SK-N-SH treated with all-trans-retinoic acid at 6 μM for 48 hours (cell line): ENCODE measurements at regions not wholly inside any gene's neighbourhood (a gene's known extent, or its start where the extent isn't known, plus 50 kb on each side); places are given as distances from the start of the nearest gene placed in this dataset.

Source experiments
- ATAC-seq: fragments of 200-7000 bp; cut with Tn5 transposase; 3 replicates; pipeline ENCODE4 v1.9.1; 2020; ENCODE audit warnings: mild to moderate bottlenecking, moderate library complexity
- BACH2 ChIP-seq: fragments of 250-450 bp; sonication (Bioruptor Pico); IDR thresholded peaks from 2 replicates; pipeline ENCODE4 v1.9.0; 2021; ENCODE audit warnings: mild to moderate bottlenecking, borderline replicate concordance
- CREB5 ChIP-seq: fragments of 250-450 bp; sonication (Bioruptor Pico); IDR thresholded peaks from 2 replicates; pipeline ENCODE4 v1.5.1; 2020; ENCODE audit warnings: low read depth, mild to moderate bottlenecking, moderate library complexity
- CSDC2 ChIP-seq: fragments of 250-450 bp; sonication (Bioruptor Pico); IDR thresholded peaks from 2 replicates; pipeline ENCODE4 v1.5.0; 2020; ENCODE audit warnings: mild to moderate bottlenecking, moderate library complexity
- CSRNP3 ChIP-seq: fragments of 250-450 bp; sonication (Bioruptor Pico); IDR thresholded peaks from 2 replicates; pipeline ENCODE4 v1.5.1; 2021; ENCODE audit warnings: mild to moderate bottlenecking, moderate library complexity
- ESRRG ChIP-seq: fragments of 250-450 bp; sonication (Bioruptor Pico); IDR thresholded peaks from 2 replicates; pipeline ENCODE4 v1.6.1; 2021; ENCODE audit warnings: mild to moderate bottlenecking
- GLIS3 ChIP-seq: fragments of 250-450 bp; sonication (Bioruptor Pico); IDR thresholded peaks from 2 replicates; pipeline ENCODE4 v1.5.0; 2020; ENCODE audit warnings: mild to moderate bottlenecking, moderate library complexity
- OSR1 ChIP-seq: fragments of 250-450 bp; sonication (Bioruptor Pico); IDR thresholded peaks from 2 replicates; pipeline ENCODE4 v1.8.0; 2022; ENCODE audit warnings: moderate library complexity, mild to moderate bottlenecking, inconsistent platforms
- PATZ1 ChIP-seq: fragments of 250-450 bp; sonication (Bioruptor Pico); IDR thresholded peaks from 2 replicates; pipeline ENCODE4 v1.8.0; 2020; ENCODE audit warnings: mild to moderate bottlenecking, moderate library complexity, borderline replicate concordance
- PPARA ChIP-seq: fragments of 250-450 bp; sonication (Bioruptor Pico); IDR thresholded peaks from 2 replicates; pipeline ENCODE4 v1.5.0; 2020; ENCODE audit warnings: mild to moderate bottlenecking, borderline replicate concordance
- RARB ChIP-seq: fragments of 250-450 bp; sonication (Bioruptor Pico); IDR thresholded peaks from 2 replicates; pipeline ENCODE4 v1.8.0; 2021; ENCODE audit warnings: mild to moderate bottlenecking, moderate library complexity
- SNAI2 ChIP-seq: fragments of 250-450 bp; sonication (Bioruptor Pico); IDR thresholded peaks from 2 replicates; pipeline ENCODE4 v1.5.0; 2020; ENCODE audit warnings: mild to moderate bottlenecking, moderate library complexity
- TCF4 ChIP-seq: fragments of 250-450 bp; sonication (Bioruptor Pico); IDR thresholded peaks from 2 replicates; pipeline ENCODE4 v1.8.0; 2021; ENCODE audit warnings: mild to moderate bottlenecking, moderate library complexity, borderline replicate concordance
- TOX ChIP-seq: fragments of 250-450 bp; sonication (Bioruptor Pico); IDR thresholded peaks from 2 replicates; pipeline ENCODE4 v1.8.0; 2021; ENCODE audit warnings: mild to moderate bottlenecking, moderate library complexity, borderline replicate concordance
- TSHZ2 ChIP-seq: fragments of 250-450 bp; sonication (Bioruptor Pico); IDR thresholded peaks from 2 replicates; pipeline ENCODE4 v1.5.0; 2020; ENCODE audit warnings: mild to moderate bottlenecking, moderate library complexity
- ZC3H10 ChIP-seq: fragments of 250-450 bp; sonication (Bioruptor Pico); IDR thresholded peaks from 2 replicates; pipeline ENCODE4 v1.5.1; 2021; ENCODE audit warnings: mild to moderate bottlenecking, moderate library complexity
- ZFP3 ChIP-seq: fragments of 250-450 bp; sonication (Bioruptor Pico); IDR thresholded peaks from 2 replicates; pipeline ENCODE4 v1.5.0; 2020; ENCODE audit warnings: mild to moderate bottlenecking, moderate library complexity
- ZFP30 ChIP-seq: fragments of 450-650 bp; formaldehyde crosslinking; IDR thresholded peaks from 2 replicates; pipeline ENCODE4 v1.5.0; 2022; ENCODE audit warnings: mild to moderate bottlenecking, moderate library complexity
- ZNF565 ChIP-seq: fragments of 450-650 bp; formaldehyde crosslinking; conservative IDR thresholded peaks from 2 replicates; pipeline ENCODE4 v1.5.0; 2020; ENCODE audit warnings: low read depth, mild to moderate bottlenecking, moderate library complexity
- ZNF70 ChIP-seq: fragments of 450-650 bp; formaldehyde crosslinking; IDR thresholded peaks from 2 replicates; pipeline ENCODE4 v1.5.0; 2020; ENCODE audit warnings: mild to moderate bottlenecking, moderate library complexity
- ZNF8 ChIP-seq: fragments of 450-650 bp; formaldehyde crosslinking; IDR thresholded peaks from 2 replicates; pipeline ENCODE4 v1.5.0; 2020; ENCODE audit warnings: mild to moderate bottlenecking, moderate library complexity
- TF ChIP-seq, protein P1 (sequence below): fragments of 250-450 bp; sonication (Bioruptor Pico); IDR thresholded peaks from 2 replicates; pipeline ENCODE4 v1.8.0; 2021; ENCODE audit warnings: low read depth, mild to moderate bottlenecking, moderate library complexity, borderline replicate concordance

DNA sequence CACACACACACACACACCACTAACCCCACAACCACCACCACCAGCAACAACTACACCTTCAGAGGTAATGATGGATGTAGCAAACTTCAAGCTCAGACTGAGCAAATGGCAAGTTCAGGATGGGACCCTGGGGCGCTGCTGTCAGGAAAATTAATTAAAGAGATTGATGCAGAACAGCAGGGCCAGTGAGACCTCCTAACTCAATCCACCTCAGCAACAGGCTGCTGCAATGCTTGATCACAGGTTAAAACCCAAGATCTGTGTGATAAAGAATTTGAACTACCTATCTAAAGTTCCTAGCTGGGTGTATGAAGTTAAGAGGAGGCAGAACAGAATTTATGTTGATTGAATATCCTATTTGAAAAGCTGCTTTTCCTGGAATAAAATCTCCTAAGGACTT, 140.3 kb upstream of the FER start (continued):
- TF ChIP-seq PATZ1 (CRISPR knock-in tag), result no peak

- TF ChIP-seq ZNF70 (CRISPR knock-in tag) (no peak), RARB (CRISPR knock-in tag) (no peak), ZFP3 (no peak), SNAI2 (no peak), ESRRG (CRISPR knock-in tag) (no peak), ZNF565 (CRISPR knock-in tag) (no peak), CREB5 (CRISPR knock-in tag) (no peak), BACH2 (CRISPR knock-in tag) (no peak), ZC3H10 (no peak)
- ATAC-seq, result no peak
Measured at GRCh38 chr5:108606185-108606584, 141.5 kb upstream of the FER start.

- TF ChIP-seq BACH2 (CRISPR knock-in tag) (no peak), TCF4 (CRISPR knock-in tag) (no peak), ZNF8 (CRISPR knock-in tag) (no peak), TOX (CRISPR knock-in tag) (no peak), PATZ1 (CRISPR knock-in tag) (no peak), ESRRG (CRISPR knock-in tag) (no peak), ZFP3 (no peak), OSR1 (CRISPR knock-in tag) (no peak), ZNF70 (CRISPR knock-in tag) (no peak), GLIS3 (CRISPR knock-in tag) (no peak), CSRNP3 (CRISPR knock-in tag) (no peak), CREB5 (CRISPR knock-in tag) (no peak), TSHZ2 (CRISPR knock-in tag) (no peak), ZFP30 (CRISPR knock-in tag) (no peak), SNAI2 (no peak), CSDC2 (no peak), ZNF565 (CRISPR knock-in tag) (no peak), PPARA (CRISPR knock-in tag) (no peak)
- TF ChIP-seq, protein P1, sequence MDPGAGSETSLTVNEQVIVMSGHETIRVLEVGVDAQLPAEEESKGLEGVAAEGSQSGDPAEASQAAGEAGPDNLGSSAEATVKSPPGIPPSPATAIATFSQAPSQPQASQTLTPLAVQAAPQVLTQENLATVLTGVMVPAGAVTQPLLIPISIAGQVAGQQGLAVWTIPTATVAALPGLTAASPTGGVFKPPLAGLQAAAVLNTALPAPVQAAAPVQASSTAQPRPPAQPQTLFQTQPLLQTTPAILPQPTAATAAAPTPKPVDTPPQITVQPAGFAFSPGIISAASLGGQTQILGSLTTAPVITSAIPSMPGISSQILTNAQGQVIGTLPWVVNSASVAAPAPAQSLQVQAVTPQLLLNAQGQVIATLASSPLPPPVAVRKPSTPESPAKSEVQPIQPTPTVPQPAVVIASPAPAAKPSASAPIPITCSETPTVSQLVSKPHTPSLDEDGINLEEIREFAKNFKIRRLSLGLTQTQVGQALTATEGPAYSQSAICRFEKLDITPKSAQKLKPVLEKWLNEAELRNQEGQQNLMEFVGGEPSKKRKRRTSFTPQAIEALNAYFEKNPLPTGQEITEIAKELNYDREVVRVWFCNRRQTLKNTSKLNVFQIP, result no peak
- no peak for ATAC-seq
Measured at GRCh38 chr5:108602830-108603229, 144.9 kb upstream of the FER start.
